ENCODE measurements at regions not wholly inside any gene's neighbourhood (a gene's known extent, or its start where the extent isn't known, plus 50 kb on each side); places are given as distances from the start of the nearest gene placed in this dataset.

- H3K4me3 ChIP-seq: no peak overlapping the region
- H3K27me3 ChIP-seq: no peaks in the 10 kb centered on the region
- H3K36me3 ChIP-seq: no peaks in the 10 kb centered on the region
- intact Hi-C loops (cut with DNase I): no loop called here
- H3K4me1 ChIP-seq: no peaks in the 10 kb centered on the region
- no peaks in the 10 kb centered on the region for H3K9me3 ChIP-seq
- no peak overlapping the region for H3K9ac ChIP-seq (ENCODE audit: low read depth in 2 of 2, low read length in 2 of 2)
- no peak overlapping the region for H3K27ac ChIP-seq
- no peak for TF ChIP-seq CTCF (IDR thresholded peaks at IDR 0.05)
- no peak for DNase-seq
Measured at GRCh38 chr13:65606622-65607021, 1623.5 kb downstream of the PCDH9 start.

DNA sequence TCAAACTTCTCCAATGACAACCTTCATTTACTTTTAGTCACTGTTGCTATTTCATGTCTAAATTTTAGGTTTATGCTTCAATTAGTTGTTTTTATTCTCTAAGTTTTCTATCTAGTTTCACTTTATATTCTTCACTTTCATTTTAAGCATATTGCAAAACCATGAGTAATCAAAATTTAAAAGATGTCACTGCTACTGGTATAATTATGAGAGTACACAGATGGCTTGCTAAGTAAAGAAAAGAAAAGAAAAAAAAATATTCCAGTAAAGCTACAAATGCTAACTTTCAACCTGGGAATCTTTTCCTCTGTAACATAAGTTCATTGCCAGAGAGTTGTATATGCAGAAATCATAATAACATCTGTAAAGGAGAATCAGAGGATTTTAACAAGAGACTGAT is 1624.7 kb downstream of the PCDH9 start:
- H3K27ac ChIP-seq: no peak overlapping the region
- no peak for DNase-seq
- intact Hi-C loops (cut with DNase I): no loop called here
- no peaks in the 10 kb centered on the region for H3K27me3 ChIP-seq
- no peak for TF ChIP-seq CTCF (IDR thresholded peaks at IDR 0.05)
- H3K9ac ChIP-seq (ENCODE audit: low read depth in 2 of 2, low read length in 2 of 2): no peak overlapping the region
- H3K9me3 ChIP-seq: no peaks in the 10 kb centered on the region
- no peaks in the 10 kb centered on the region for H3K4me1 ChIP-seq
- H3K4me3 ChIP-seq: no peak overlapping the region
- no peaks in the 10 kb centered on the region for H3K36me3 ChIP-seq

DNA sequence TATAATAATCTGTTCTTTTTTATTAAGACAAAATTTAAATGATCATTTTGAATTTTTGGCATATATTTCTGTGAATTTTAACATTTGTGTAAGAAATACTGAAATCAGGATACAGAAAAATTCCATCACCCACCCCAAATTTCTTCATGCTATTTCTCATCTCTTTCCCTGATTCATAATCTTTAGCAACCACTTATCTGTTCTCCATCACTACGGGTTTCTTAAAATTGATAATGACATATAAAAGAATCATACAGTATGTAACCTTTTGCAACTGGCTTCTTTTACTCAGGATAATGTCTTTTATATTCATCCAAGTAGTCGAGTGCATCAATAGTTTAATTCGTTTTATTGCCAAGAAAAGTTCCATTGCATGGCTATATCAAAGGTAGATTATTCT is 1627.0 kb downstream of the PCDH9 start:
- Histone ChIP-seq H3K4me3 (no peak overlapping the region), H3K9ac (ENCODE audit: low read depth in 2 of 2, low read length in 2 of 2) (no peak overlapping the region), H3K36me3 (no peaks in the 10 kb centered on the region), H3K9me3 (no peaks in the 10 kb centered on the region), H3K27me3 (no peaks in the 10 kb centered on the region), H3K4me1 (no peaks in the 10 kb centered on the region), H3K27ac (no peak overlapping the region)
- intact Hi-C loops (cut with DNase I): no loop called here
- no peak for TF ChIP-seq CTCF (IDR thresholded peaks at IDR 0.05)
- no peak for DNase-seq

DNA sequence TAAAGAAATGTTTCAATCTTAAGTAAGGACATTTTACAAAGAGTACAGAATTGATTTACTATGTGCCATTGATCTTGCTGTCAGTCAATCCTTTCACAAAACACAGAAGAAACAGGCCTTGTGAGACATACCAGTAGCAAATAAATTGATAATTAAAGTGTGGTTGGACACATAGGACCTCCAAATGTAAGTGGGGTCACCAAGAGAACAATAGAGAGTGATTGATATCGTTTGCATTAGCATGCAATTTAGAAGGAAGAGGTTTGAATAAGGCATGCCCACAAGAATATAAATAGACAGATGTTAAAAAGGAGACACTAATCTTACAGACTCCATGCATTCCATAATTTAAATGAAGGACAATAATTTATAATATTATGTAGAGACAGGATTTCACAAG is 1628.3 kb downstream of the PCDH9 start:
- H3K9ac ChIP-seq (ENCODE audit: low read depth in 2 of 2, low read length in 2 of 2): no peak overlapping the region
- H3K4me3 ChIP-seq: no peak overlapping the region
- no peaks in the 10 kb centered on the region for H3K4me1 ChIP-seq
- DNase-seq: no peak
- no peak for TF ChIP-seq CTCF (IDR thresholded peaks at IDR 0.05)
- no peaks in the 10 kb centered on the region for H3K9me3 ChIP-seq
- no peaks in the 10 kb centered on the region for H3K27me3 ChIP-seq
- no peak overlapping the region for H3K27ac ChIP-seq
- no peaks in the 10 kb centered on the region for H3K36me3 ChIP-seq
- intact Hi-C loops (cut with DNase I): no loop called here

- Histone ChIP-seq H3K9me3 (no peaks in the 10 kb centered on the region), H3K36me3 (no peaks in the 10 kb centered on the region), H3K4me1 (no peaks in the 10 kb centered on the region), H3K4me3 (no peak overlapping the region), H3K27me3 (no peaks in the 10 kb centered on the region), H3K27ac (no peak overlapping the region), H3K9ac (ENCODE audit: low read depth in 2 of 2, low read length in 2 of 2) (no peak overlapping the region)
- no peak for TF ChIP-seq CTCF (IDR thresholded peaks at IDR 0.05)
- no peak for DNase-seq
- intact Hi-C loops (cut with DNase I): no loop called here
Measured at GRCh38 chr13:65600702-65601101, 1629.4 kb downstream of the PCDH9 start.

Measured in colonic mucosa (tissue), 4 donors.